GM19043 (cell line): ENCODE measurements at regions not wholly inside any gene's neighbourhood (a gene's known extent, or its start where the extent isn't known, plus 50 kb on each side); places are given as distances from the start of the nearest gene placed in this dataset.
"Not testable (repeated sequence)": the region's sequence is repeated elsewhere in the genome, so short reads cannot be mapped to it uniquely, and the experiment has no call there.

Experiments used
- ATAC-seq: cut with Tn5 transposase; IDR thresholded peaks from one replicate; pipeline ENCODE4 v1.9.1; 2021; ENCODE audit warnings: low read depth; ENCODE audit not compliant: unreplicated experiment

GRCh38 chr5:66345281-66345680 is 201.2 kb downstream of the SREK1 start:
- no peak for ATAC-seq

- no peak for ATAC-seq
These were observed 202.8 kb downstream of the SREK1 start for GRCh38 chr5:66346869-66347268.

- no peak for ATAC-seq
These were observed 204.5 kb downstream of the SREK1 start for GRCh38 chr5:66348387-66349125.

- no peak for ATAC-seq
These were observed 207.7 kb downstream of the SREK1 start for GRCh38 chr5:66351813-66352212.

- no peak for ATAC-seq
These were observed 209.1 kb downstream of the SREK1 start for GRCh38 chr5:66353186-66353585.

GRCh38 chr5:66354422-66354821 is 210.3 kb downstream of the SREK1 start:
- ATAC-seq: no peak

- no peak for ATAC-seq
These were observed 212.0 kb downstream of the SREK1 start for GRCh38 chr5:66356011-66356565.

GRCh38 chr5:66358741-66359140 is 214.6 kb downstream of the SREK1 start:
- ATAC-seq: no peak

- ATAC-seq: no peak
These were observed 217.0 kb downstream of the SREK1 start for GRCh38 chr5:66361070-66361469.

- no peak for ATAC-seq
These were observed 217.9 kb downstream of the SREK1 start for GRCh38 chr5:66362046-66362445.

GRCh38 chr5:66362687-66363086 is 218.6 kb downstream of the SREK1 start:
- ATAC-seq: no peak

GRCh38 chr5:66363097-66363496 is 219.0 kb downstream of the SREK1 start:
- no peak for ATAC-seq

- no peak for ATAC-seq
These were observed 220.1 kb downstream of the SREK1 start for GRCh38 chr5:66364186-66364585.

GRCh38 chr5:66365981-66366380 is 221.9 kb downstream of the SREK1 start:
- ATAC-seq: no peak

- ATAC-seq: no peak
These were observed 223.9 kb downstream of the SREK1 start for GRCh38 chr5:66367814-66368541.

GRCh38 chr5:66368811-66369210 is 224.7 kb downstream of the SREK1 start:
- ATAC-seq: no peak

- no peak for ATAC-seq
These were observed 218.4 kb upstream of the MAST4 start for GRCh38 chr5:66377747-66378146.

- ATAC-seq: no peak
These were observed 217.8 kb upstream of the MAST4 start for GRCh38 chr5:66378407-66378806.

GRCh38 chr5:66382152-66382551 is 214.0 kb upstream of the MAST4 start:
- ATAC-seq: no peak

- not testable (repeated sequence) for ATAC-seq
These were observed 191.0 kb upstream of the MAST4 start for GRCh38 chr5:66405145-66405544.

- no peak for ATAC-seq
These were observed 189.3 kb upstream of the MAST4 start for GRCh38 chr5:66406761-66407336.
